ENCODE measurements at regions not wholly inside any gene's neighbourhood (a gene's known extent, or its start where the extent isn't known, plus 50 kb on each side); places are given as distances from the start of the nearest gene placed in this dataset.
"Not testable (repeated sequence)": the region's sequence is repeated elsewhere in the genome, so short reads cannot be mapped to it uniquely, and the experiment has no call there.

- no peak for DNase-seq (ENCODE audit: low spot score)
- FAIRE-seq = no peak
Measured at GRCh38 chr9:99623780-99624364, 197.8 kb upstream of the NR4A3 start.

DNA sequence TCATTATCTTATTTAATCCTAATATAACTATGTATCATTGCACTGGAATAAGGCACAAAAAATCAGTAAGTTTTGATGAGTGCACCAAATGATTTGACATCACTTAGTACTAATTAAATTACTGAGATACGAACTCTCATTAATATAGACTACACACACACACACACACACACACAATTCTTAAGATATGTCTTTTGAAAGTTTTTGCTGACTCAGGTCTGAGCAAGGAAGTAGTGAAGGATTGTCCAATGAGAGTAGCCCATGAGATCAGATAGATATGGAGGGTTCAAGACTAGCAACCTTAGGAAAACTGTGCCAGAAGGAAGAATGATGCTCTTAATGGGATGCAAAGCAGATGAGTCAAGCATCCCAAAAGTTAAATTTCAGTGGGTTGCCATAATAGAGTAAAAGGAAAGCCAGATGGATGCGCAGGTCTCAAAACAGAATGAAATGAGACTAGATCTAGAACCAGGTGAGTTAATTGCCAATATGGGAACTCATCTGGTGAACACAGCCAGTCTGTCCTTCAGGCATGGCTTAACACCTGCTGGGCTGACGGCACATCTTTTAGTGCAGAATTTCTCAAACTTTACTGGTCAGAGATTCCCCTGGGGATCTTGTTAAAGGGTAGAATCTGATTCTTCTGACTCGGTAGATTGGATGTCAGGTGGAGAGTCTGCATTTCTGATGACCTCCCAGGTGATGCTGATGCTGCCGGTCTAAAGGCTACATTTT is 197.0 kb upstream of the NR4A3 start:
- FAIRE-seq (no peak), DNase-seq (ENCODE audit: low spot score) (no peak)

GRCh38 chr9:99626426-99626825 is 195.3 kb upstream of the NR4A3 start:
- no peak for DNase-seq (ENCODE audit: low spot score)
- no peak for FAIRE-seq

DNA sequence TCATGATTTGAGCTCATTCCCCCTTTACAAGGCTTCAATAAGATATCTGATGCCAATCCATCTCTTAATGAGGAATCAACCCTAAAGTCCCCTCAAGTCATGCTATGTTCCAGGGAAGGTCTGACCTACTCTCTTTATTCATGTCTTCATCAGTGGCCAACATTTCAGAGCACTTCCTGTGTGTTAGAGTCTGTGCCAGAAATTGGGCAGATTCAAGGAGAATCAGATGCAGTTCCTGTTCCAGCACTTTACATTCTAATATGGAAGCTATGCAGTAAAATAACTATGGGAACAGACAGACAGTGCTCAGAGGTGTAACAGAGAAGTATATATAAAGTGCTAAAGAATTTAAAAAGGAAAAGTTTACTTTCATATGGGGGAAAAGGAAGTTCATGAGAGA is 193.4 kb upstream of the NR4A3 start:
- DNase-seq (ENCODE audit: low spot score) (no peak), FAIRE-seq (no peak)

GRCh38 chr9:99628849-99629620 is 192.7 kb upstream of the NR4A3 start:
- no peak for FAIRE-seq
- no peak for DNase-seq (ENCODE audit: low spot score)

DNA sequence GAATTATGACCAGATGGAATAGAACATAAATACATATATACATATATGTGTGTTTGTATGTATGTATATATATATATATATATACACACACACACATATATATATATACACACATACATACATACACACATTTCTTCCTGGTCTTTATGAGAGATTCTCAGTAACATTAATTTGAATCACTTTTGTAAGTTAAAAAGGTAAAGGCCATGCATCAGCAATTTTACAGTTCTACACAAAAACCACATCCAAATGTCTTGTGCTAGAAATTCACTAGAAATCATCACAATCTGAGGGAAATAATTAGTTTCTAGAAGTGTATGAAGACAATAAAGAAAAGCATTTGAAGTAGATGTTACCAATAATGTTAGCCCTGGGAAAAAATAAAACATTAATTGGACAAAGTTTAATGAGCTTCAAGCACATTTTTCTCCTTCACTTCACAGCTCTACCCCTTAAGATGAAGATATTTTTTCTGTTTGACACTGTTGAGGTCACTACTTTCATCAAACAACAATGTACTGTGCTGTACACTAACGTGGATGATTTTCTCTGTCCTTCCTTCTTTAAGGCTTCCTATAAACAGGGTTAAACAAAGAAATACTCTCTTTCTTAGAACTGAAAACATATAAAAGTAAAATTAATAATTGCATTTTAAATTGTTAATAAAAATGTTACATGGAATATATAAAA is 189.2 kb upstream of the NR4A3 start:
- FAIRE-seq = no peak
- no peak for DNase-seq (ENCODE audit: low spot score)

GRCh38 chr9:99633265-99633664 is 188.4 kb upstream of the NR4A3 start:
- FAIRE-seq = no peak
- no peak for DNase-seq (ENCODE audit: low spot score)

DNA sequence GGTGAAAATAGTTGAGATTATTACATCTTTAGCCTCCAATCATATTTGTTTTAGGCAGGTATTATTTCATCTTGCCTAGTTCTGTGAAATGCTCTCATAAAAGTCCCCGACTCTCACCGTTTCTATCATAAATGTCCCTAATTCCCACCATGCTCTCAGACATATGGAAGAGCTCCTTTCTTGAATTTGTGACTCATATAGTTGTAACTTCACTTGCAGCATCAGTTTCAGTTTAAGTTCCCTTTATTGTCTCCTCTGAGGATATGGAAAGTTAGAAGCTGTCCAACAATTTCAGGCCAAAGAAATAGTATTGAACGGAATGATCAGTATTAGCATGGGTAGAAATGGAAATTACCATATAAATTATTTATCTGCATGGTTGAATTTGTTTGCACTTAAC is 187.5 kb upstream of the NR4A3 start:
- FAIRE-seq = no peak

GRCh38 chr9:99635032-99635431 is 186.7 kb upstream of the NR4A3 start:
- DNase-seq (ENCODE audit: low spot score) = no peak
- no peak for FAIRE-seq

More for the DNA sequence above, 187.5 kb upstream of the NR4A3 start:
- no peak for DNase-seq (ENCODE audit: low spot score)

GRCh38 chr9:99637641-99638040 is 184.0 kb upstream of the NR4A3 start:
- FAIRE-seq = no peak
- DNase-seq (ENCODE audit: low spot score) = no peak

DNA sequence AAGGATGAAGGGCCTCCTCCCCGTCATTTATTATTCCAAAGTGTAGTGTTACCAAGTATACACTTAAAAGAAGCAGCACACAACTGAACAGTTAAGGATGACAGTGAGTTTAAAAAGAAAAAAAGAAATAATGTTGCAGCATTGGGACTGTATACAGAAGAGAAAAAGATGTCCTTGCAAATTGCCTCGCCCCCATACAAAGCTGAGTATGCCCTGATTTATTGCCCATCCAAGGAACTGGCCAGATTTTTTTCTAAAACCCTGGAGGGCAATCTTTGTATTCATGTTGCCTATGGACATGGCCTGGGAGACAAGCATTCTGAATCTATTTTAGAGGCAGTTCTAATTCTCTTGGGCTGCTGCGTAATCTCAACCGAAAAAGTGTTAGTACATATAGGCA is 182.7 kb upstream of the NR4A3 start:
- DNase-seq (ENCODE audit: low spot score) (no peak), FAIRE-seq (no peak)

GRCh38 chr9:99647604-99648003 is 174.1 kb upstream of the NR4A3 start:
- DNase-seq (ENCODE audit: low spot score) (no peak), FAIRE-seq (no peak)

DNA sequence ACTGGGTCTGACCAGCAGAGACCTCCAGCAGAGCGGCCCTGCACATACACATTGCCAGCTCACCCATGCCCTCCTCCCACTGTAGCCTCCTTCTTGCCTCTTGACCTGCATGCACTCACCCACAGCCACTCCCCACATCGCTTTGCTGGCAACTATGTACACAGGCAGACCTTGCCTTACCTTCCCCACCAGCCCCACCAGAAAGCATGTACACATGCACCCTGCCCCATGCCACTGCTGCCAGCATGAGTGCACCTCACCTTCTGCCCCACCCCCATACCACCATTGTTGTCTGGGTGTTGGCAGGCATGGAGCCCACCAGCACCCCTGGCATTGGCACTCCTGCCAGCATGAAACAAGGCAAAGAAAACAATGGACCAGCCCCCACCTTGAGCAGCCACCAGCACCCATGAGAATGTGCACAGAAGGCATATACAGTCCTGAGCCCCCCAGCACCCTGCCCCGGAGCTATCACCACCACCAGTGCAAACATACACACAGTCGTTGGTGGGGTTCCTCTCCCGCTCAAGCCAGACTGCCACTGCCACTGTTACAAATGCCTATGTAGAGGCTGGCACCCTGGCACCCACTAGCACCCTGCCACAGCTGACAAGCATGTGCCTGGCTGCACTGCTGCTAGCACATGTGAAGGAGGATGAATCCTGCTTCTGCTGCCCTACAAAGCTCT is 171.4 kb upstream of the NR4A3 start:
- FAIRE-seq = no peak
- DNase-seq (ENCODE audit: low spot score) = no peak

DNA sequence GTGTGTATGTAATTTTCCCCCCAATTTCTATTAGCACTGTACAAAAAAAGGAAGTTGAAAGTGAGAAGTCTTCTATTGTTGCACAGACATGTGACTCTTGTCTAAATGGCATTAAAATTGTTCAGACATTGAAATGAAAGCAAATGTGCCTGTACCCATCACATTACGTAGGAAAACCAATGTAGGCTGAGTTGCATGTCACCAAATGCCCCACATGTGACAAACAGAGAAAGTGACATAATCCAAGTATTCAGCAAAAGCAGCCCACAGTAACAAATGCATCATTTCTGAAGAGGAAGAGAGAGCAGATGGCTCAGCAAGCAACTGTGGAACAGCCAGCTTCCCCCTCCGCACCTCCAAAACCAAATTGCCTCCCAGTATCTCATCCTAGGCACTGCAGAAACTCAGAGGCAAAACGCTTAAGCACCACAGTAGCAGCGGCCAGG is 161.5 kb upstream of the NR4A3 start:
- FAIRE-seq (no peak), DNase-seq (ENCODE audit: low spot score) (no peak)

GRCh38 chr9:99663297-99663696 is 158.4 kb upstream of the NR4A3 start:
- FAIRE-seq = no peak
- DNase-seq (ENCODE audit: low spot score) = no peak

DNA sequence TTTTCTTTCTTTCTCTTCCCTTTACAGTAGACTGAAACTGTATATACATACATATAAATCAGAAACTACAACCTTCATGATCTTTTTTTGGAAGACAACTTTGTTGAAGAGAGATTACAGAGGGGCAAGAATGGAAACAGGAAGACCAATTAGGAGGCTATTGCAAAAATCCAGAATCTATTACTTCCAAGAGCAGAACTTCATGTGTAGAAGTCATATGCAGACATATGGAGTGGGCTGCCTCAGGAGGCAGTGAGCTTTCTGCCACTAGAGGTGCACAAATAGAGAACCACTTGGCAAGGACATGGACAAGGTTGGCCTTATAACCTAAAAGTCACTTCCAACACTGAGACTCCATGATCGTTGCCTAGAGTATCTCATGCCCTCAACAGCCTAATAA is 157.8 kb upstream of the NR4A3 start:
- DNase-seq (ENCODE audit: low spot score) (no peak), FAIRE-seq (no peak)

GRCh38 chr9:99666571-99666970 is 155.1 kb upstream of the NR4A3 start:
- FAIRE-seq (no peak), DNase-seq (ENCODE audit: low spot score) (no peak)

DNA sequence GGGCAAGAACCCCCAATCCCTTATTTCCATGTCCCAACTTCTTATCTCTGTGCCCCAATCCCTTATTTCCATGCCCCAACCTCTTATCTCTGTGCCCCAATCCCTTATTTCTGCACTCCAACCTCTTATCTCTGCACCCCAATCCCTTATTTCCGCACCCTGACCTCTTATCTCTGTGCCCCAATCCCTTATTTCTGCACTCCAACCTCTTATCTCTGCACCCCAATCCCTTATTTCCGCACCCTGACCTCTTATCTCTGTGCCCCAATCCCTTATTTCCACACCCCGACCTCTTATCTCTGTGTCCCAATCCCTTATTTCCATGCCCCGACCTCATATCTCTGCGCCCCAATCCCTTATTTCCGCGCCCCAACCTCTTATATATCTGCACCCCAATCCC is 150.8 kb upstream of the NR4A3 start:
- not testable (repeated sequence) for FAIRE-seq; DNase-seq (ENCODE audit: low spot score)

GRCh38 chr9:99677281-99677680 is 144.4 kb upstream of the NR4A3 start:
- DNase-seq (ENCODE audit: low spot score) = no peak
- no peak for FAIRE-seq

- DNase-seq (ENCODE audit: low spot score) (no peak), FAIRE-seq (no peak)
Measured at GRCh38 chr9:99678566-99678965, 143.1 kb upstream of the NR4A3 start.

- DNase-seq (ENCODE audit: low spot score) (no peak), FAIRE-seq (no peak)
Measured at GRCh38 chr9:99680191-99680590, 141.5 kb upstream of the NR4A3 start.

All from urothelium cell line (cell line).